ENCODE measurements at regions not wholly inside any gene's neighbourhood (a gene's known extent, or its start where the extent isn't known, plus 50 kb on each side); places are given as distances from the start of the nearest gene placed in this dataset.

GRCh38 chr18:72601481-72601880 is 57.3 kb upstream of the CBLN2 start:
- no peak for DNase-seq (ENCODE audit: low spot score)
